Tibial artery (tissue), 4 donors: ENCODE measurements at regions not wholly inside any gene's neighbourhood (a gene's known extent, or its start where the extent isn't known, plus 50 kb on each side); places are given as distances from the start of the nearest gene placed in this dataset.
"Not testable (repeated sequence)": the region's sequence is repeated elsewhere in the genome, so short reads cannot be mapped to it uniquely, and the experiment has no call there.

Experiments
- DNase-seq, 2 donors: peaks; one replicate each; pipeline ENCODE4 v3.0.0-alpha.2; 2019
- H3K27ac ChIP-seq, 2 donors: fragments of 200-600 bp; sonication (generic) in 1 of 2; 1 replicate in 1 of 2; 2 replicates in 1 of 2; pipeline ENCODE4 v1.5.1; 2018 to 2019; ENCODE audit warnings: mild to moderate bottlenecking in 1 of 2
- H3K27me3 ChIP-seq, 2 donors: fragments of 200-600 bp; sonication (generic) in 1 of 2; one replicate each; pipeline versions ENCODE4 v1.5.1 to v1.6.0; 2016 to 2019
- H3K36me3 ChIP-seq, 3 donors: fragments of 200-600 bp; sonication (generic) in 2 of 3; one replicate each; pipeline ENCODE4 v1.5.1; 2016 to 2019; ENCODE audit warnings: mild to moderate bottlenecking in 2 of 3
- H3K4me1 ChIP-seq, 4 donors: fragments of 200-600 bp; sonication (generic) in 2 of 4; 1 replicate in 3 of 4; 2 replicates in 1 of 4; pipeline ENCODE4 v1.5.1; 2016 to 2019
- H3K4me3 ChIP-seq, 2 donors: fragments of 200-600 bp; sonication (generic) in 1 of 2; 1 replicate in 1 of 2; 2 replicates in 1 of 2; pipeline ENCODE4 v1.5.1; 2018 to 2019; ENCODE audit warnings: mild to moderate bottlenecking in 2 of 2
- H3K9me3 ChIP-seq, 3 donors: fragments of 200-600 bp; sonication (generic) in 1 of 3; one replicate each; pipeline ENCODE4 v1.5.1; 2016 to 2019
- CTCF ChIP-seq, 2 experiments: fragments of 200-600 bp in 1 of 2; fragments of 450-650 bp in 1 of 2; IDR thresholded peaks; one replicate each; pipeline ENCODE4 v1.5.1; 2017 to 2019; ENCODE audit warnings: antibody characterized with exemption in 2 of 2, mild to moderate bottlenecking in 1 of 2, moderate library complexity in 1 of 2
- intact Hi-C: fragments of 100-400 bp; cut with DNase I; formaldehyde crosslinking; loops from one replicate; pipeline ENCODE4 v1.15.0; 2023; ENCODE audit warnings: low total_unique reads

- no peak for DNase-seq
- no peaks in the 10 kb centered on the region for H3K4me1 ChIP-seq
- no peak overlapping the region for H3K4me3 ChIP-seq
- no peak overlapping the region for H3K27ac ChIP-seq
- no peaks in the 10 kb centered on the region for H3K9me3 ChIP-seq
- no peaks in the 10 kb centered on the region for H3K27me3 ChIP-seq
- no peak for TF ChIP-seq CTCF (IDR thresholded peaks at IDR 0.05)
- intact Hi-C loops: no loop called here
- no peaks in the 10 kb centered on the region for H3K36me3 ChIP-seq
Observed at GRCh38 chr21:28683982-28684752, 308.5 kb downstream of the LTN1 start.

- H3K27me3 ChIP-seq, H3K36me3 ChIP-seq, DNase-seq, H3K4me1 ChIP-seq, H3K4me3 ChIP-seq, H3K27ac ChIP-seq, H3K9me3 ChIP-seq, intact Hi-C loops: not testable (repeated sequence)
Observed at GRCh38 chr21:28682884-28683283, 309.8 kb downstream of the LTN1 start.

- not testable (repeated sequence) for H3K9me3 ChIP-seq, H3K27ac ChIP-seq, H3K27me3 ChIP-seq, DNase-seq, H3K4me3 ChIP-seq, H3K36me3 ChIP-seq
- H3K4me1 ChIP-seq: peaks cover 0 to 11% (median 0%) of the 10 kb centered on the region in 4 donors
- intact Hi-C loops: loop anchor here (10.0 kb wide), 1 partner anchor 62 kb away; no protein-coding TSS in a partner anchor
Observed at GRCh38 chr21:28677096-28677495, 315.6 kb downstream of the LTN1 start.

GRCh38 chr21:28675331-28676041 lies 317.2 kb downstream of the LTN1 start:
- Histone ChIP-seq H3K4me1 (peaks cover 0 to 11% (median 0%) of the 10 kb centered on the region in 4 donors), H3K36me3 (no peaks in the 10 kb centered on the region), H3K4me3 (no peak overlapping the region), H3K9me3 (no peaks in the 10 kb centered on the region), H3K27ac (peak overlapping the region; percentile 14 to 41), H3K27me3 (no peaks in the 10 kb centered on the region)
- intact Hi-C loops: loop anchor here (10.0 kb wide), 1 partner anchor 61 kb away; no protein-coding TSS in a partner anchor
- no peak for TF ChIP-seq CTCF (IDR thresholded peaks at IDR 0.05)
- DNase-seq: peak in 1 of 2 donors; percentile 48

- DNase-seq: no peak
- Histone ChIP-seq H3K9me3 (no peaks in the 10 kb centered on the region), H3K4me1 (peaks cover 0 to 11% (median 0%) of the 10 kb centered on the region in 4 donors), H3K27ac (peak overlapping the region in 1 of 2 donors; percentile 7), H3K36me3 (no peaks in the 10 kb centered on the region), H3K4me3 (no peak overlapping the region), H3K27me3 (no peaks in the 10 kb centered on the region)
- intact Hi-C loops: loop anchor here (10.0 kb wide), 1 partner anchor 60 kb away; no protein-coding TSS in a partner anchor
- TF ChIP-seq CTCF (IDR thresholded peaks at IDR 0.05): no peak
Observed at GRCh38 chr21:28674763-28675162, 317.9 kb downstream of the LTN1 start.

GRCh38 chr21:28671549-28672195 lies 321.0 kb downstream of the LTN1 start:
- Histone ChIP-seq H3K27me3 (no peaks in the 10 kb centered on the region), H3K9me3 (no peaks in the 10 kb centered on the region), H3K4me1 (peaks cover 0 to 11% (median 0%) of the 10 kb centered on the region in 4 donors), H3K36me3 (no peaks in the 10 kb centered on the region), H3K27ac (no peak overlapping the region), H3K4me3 (no peak overlapping the region)
- DNase-seq: no peak
- intact Hi-C loops: loop anchor here (10.0 kb wide), 1 partner anchor 57 kb away; no protein-coding TSS in a partner anchor
- TF ChIP-seq CTCF (IDR thresholded peaks at IDR 0.05): no peak
